GM18873 (cell line): ENCODE measurements at regions not wholly inside any gene's neighbourhood (a gene's known extent, or its start where the extent isn't known, plus 50 kb on each side); places are given as distances from the start of the nearest gene placed in this dataset.

Source experiments
- ATAC-seq: cut with Tn5 transposase; IDR thresholded peaks from one replicate; pipeline ENCODE4 v1.9.1; 2021; ENCODE audit warnings: mild to moderate bottlenecking, moderate library complexity, moderate number of reproducible peaks; ENCODE audit not compliant: unreplicated experiment, low FRiP score

GRCh38 chr9:20137425-20137824 lies 348.6 kb upstream of the SLC24A2 start:
- ATAC-seq = no peak

- no peak for ATAC-seq
Observed at GRCh38 chr9:20135119-20135697, 346.4 kb upstream of the SLC24A2 start.

GRCh38 chr9:20125727-20126126 lies 336.9 kb upstream of the SLC24A2 start:
- ATAC-seq = no peak

- no peak for ATAC-seq
Observed at GRCh38 chr9:20119566-20119965, 330.7 kb upstream of the SLC24A2 start.

- no peak for ATAC-seq
Observed at GRCh38 chr9:20117986-20118385, 329.1 kb upstream of the SLC24A2 start.

- ATAC-seq = no peak
Observed at GRCh38 chr9:20117482-20117881, 328.6 kb upstream of the SLC24A2 start.

GRCh38 chr9:20114974-20115373 lies 326.1 kb upstream of the SLC24A2 start:
- ATAC-seq = no peak

- no peak for ATAC-seq
Observed at GRCh38 chr9:20112205-20112783, 323.5 kb upstream of the SLC24A2 start.

- ATAC-seq = no peak
Observed at GRCh38 chr9:20111173-20111843, 322.5 kb upstream of the SLC24A2 start.

- ATAC-seq = no peak
Observed at GRCh38 chr9:20095430-20096092, 306.7 kb upstream of the SLC24A2 start.

- no peak for ATAC-seq
Observed at GRCh38 chr9:20092561-20092960, 303.7 kb upstream of the SLC24A2 start.

GRCh38 chr9:20087481-20087880 lies 298.6 kb upstream of the SLC24A2 start:
- no peak for ATAC-seq

GRCh38 chr9:20085842-20086241 lies 297.0 kb upstream of the SLC24A2 start:
- no peak for ATAC-seq

- ATAC-seq = no peak
Observed at GRCh38 chr9:20084125-20084524, 295.3 kb upstream of the SLC24A2 start.

GRCh38 chr9:20083390-20083789 lies 294.6 kb upstream of the SLC24A2 start:
- ATAC-seq = no peak

- ATAC-seq = no peak
Observed at GRCh38 chr9:20082831-20083230, 294.0 kb upstream of the SLC24A2 start.

GRCh38 chr9:20082406-20082805 lies 293.6 kb upstream of the SLC24A2 start:
- ATAC-seq = no peak

GRCh38 chr9:20078246-20078645 lies 289.4 kb upstream of the SLC24A2 start:
- ATAC-seq = no peak

GRCh38 chr9:20074291-20074690 lies 285.5 kb upstream of the SLC24A2 start:
- ATAC-seq = no peak

- ATAC-seq = no peak
Observed at GRCh38 chr9:20070336-20070735, 281.5 kb upstream of the SLC24A2 start.
